Tibial nerve (tissue), 4 donors: ENCODE measurements at regions not wholly inside any gene's neighbourhood (a gene's known extent, or its start where the extent isn't known, plus 50 kb on each side); places are given as distances from the start of the nearest gene placed in this dataset.

Experiments used
- EP300 ChIP-seq, 2 donors: sonication (generic); formaldehyde crosslinking; IDR thresholded peaks; one replicate each; pipeline ENCODE4 v1.6.1; 2017; ENCODE audit warnings: antibody characterized with exemption in 2 of 2, mild to moderate bottlenecking in 1 of 2
- TF ChIP-seq, protein P1 (sequence below), 5 experiments: fragments of 200-600 bp in 3 of 5; fragments of 450-650 bp in 2 of 5; sonication (generic) in 3 of 5; IDR thresholded peaks; one replicate each; pipeline ENCODE4 v1.5.1; 2016 to 2019; ENCODE audit warnings: antibody characterized with exemption in 5 of 5, mild to moderate bottlenecking in 3 of 5, moderate library complexity in 2 of 5

DNA sequence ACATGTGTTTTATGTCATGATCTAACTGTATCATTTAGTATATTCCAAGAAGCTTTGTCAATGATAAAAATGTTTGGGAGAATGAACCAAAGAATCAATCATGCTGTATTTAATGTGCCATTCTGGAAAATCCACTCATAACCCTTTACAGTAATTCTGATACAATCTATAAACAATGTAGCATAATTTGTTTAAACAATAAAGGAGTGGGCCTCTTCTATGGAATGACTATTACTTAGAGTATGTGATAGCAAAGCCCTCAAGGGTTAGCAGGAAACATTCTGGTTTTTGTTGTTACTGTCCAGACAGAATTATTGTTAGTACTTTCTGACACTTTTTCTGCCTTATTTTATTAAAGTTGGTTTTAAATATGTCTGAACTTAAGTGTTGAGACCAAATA, 1073.1 kb downstream of the SLITRK5 start:
- TF ChIP-seq, protein P1, sequence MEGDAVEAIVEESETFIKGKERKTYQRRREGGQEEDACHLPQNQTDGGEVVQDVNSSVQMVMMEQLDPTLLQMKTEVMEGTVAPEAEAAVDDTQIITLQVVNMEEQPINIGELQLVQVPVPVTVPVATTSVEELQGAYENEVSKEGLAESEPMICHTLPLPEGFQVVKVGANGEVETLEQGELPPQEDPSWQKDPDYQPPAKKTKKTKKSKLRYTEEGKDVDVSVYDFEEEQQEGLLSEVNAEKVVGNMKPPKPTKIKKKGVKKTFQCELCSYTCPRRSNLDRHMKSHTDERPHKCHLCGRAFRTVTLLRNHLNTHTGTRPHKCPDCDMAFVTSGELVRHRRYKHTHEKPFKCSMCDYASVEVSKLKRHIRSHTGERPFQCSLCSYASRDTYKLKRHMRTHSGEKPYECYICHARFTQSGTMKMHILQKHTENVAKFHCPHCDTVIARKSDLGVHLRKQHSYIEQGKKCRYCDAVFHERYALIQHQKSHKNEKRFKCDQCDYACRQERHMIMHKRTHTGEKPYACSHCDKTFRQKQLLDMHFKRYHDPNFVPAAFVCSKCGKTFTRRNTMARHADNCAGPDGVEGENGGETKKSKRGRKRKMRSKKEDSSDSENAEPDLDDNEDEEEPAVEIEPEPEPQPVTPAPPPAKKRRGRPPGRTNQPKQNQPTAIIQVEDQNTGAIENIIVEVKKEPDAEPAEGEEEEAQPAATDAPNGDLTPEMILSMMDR (IDR thresholded peaks at IDR 0.05), result no peak
- no peak for TF ChIP-seq EP300 (IDR thresholded peaks at IDR 0.05)
